H9 (cell line): ENCODE measurements at regions not wholly inside any gene's neighbourhood (a gene's known extent, or its start where the extent isn't known, plus 50 kb on each side); places are given as distances from the start of the nearest gene placed in this dataset.

Source experiments
- DNase-seq: peaks from one replicate; pipeline ENCODE4 v3.0.0-alpha.2; 2017
- H2AFZ ChIP-seq: one replicate; pipeline ENCODE4 v1.6.1; 2013; ENCODE audit warnings: mild to moderate bottlenecking, low read length, control low read depth, moderate library complexity
- H2AK5ac ChIP-seq: 2 replicates; pipeline ENCODE4 v1.6.1; 2013; ENCODE audit warnings: low read length, control low read depth, mixed read lengths; ENCODE audit not compliant: insufficient read length
- H2BK120ac ChIP-seq: one replicate; pipeline ENCODE4 v1.6.1; 2013; ENCODE audit warnings: low read depth, mild to moderate bottlenecking, low read length, control low read depth, inconsistent platforms; ENCODE audit not compliant: poor library complexity, severe bottlenecking
- H2BK12ac ChIP-seq: 2 replicates; pipeline ENCODE4 v1.6.1; 2013; ENCODE audit warnings: low read length, control low read depth, mixed read lengths, low read depth; ENCODE audit not compliant: insufficient read length
- H2BK15ac ChIP-seq: 2 replicates; pipeline ENCODE4 v1.6.1; 2013; ENCODE audit warnings: low read depth, low read length, control low read depth
- H2BK20ac ChIP-seq: one replicate; pipeline ENCODE4 v1.6.1; 2013; ENCODE audit warnings: low read depth, mild to moderate bottlenecking, low read length, control low read depth, inconsistent platforms; ENCODE audit not compliant: poor library complexity, severe bottlenecking
- H2BK5ac ChIP-seq: 2 replicates; pipeline ENCODE4 v1.6.1; 2013; ENCODE audit warnings: low read length, control low read depth, mixed read lengths; ENCODE audit not compliant: insufficient read length
- H3K14ac ChIP-seq: 2 replicates; pipeline ENCODE4 v1.6.1; 2013; ENCODE audit warnings: low read length, control low read depth; ENCODE audit not compliant: insufficient read depth
- H3K18ac ChIP-seq: 2 replicates; pipeline ENCODE4 v1.6.1; 2013; ENCODE audit warnings: low read depth, mild to moderate bottlenecking, mixed read lengths, low read length, control low read depth; ENCODE audit not compliant: insufficient read length
- H3K23ac ChIP-seq: 2 replicates; pipeline ENCODE4 v1.6.1; 2013; ENCODE audit warnings: low read length, control low read depth, mixed read lengths, low read depth; ENCODE audit not compliant: insufficient read length
- H3K23me2 ChIP-seq: 2 replicates; pipeline ENCODE4 v1.6.1; 2013; ENCODE audit warnings: low read depth, mild to moderate bottlenecking, mixed read lengths, low read length, control low read depth; ENCODE audit not compliant: insufficient read length, poor library complexity, severe bottlenecking
- H3K27ac ChIP-seq: 2 replicates; pipeline ENCODE4 v1.5.1; 2013; ENCODE audit warnings: low read length, control low read depth, mixed read lengths, low read depth; ENCODE audit not compliant: insufficient read length
- H3K27me3 ChIP-seq: 2 replicates; pipeline ENCODE4 v1.6.1; 2013; ENCODE audit warnings: low read length, control low read depth, inconsistent platforms; ENCODE audit not compliant: insufficient read depth
- H3K4ac ChIP-seq: 2 replicates; pipeline ENCODE4 v1.6.1; 2013; ENCODE audit warnings: low read depth, mild to moderate bottlenecking, control low read depth, inconsistent platforms, low read length, moderate library complexity
- H3K4me1 ChIP-seq: 2 replicates; pipeline ENCODE4 v1.6.1; 2013; ENCODE audit warnings: low read length, control low read depth, inconsistent platforms; ENCODE audit not compliant: insufficient read depth
- H3K4me2 ChIP-seq: 2 replicates; pipeline ENCODE4 v1.6.1; 2013; ENCODE audit warnings: low read length, control low read depth, mixed read lengths; ENCODE audit not compliant: insufficient read length, insufficient read depth
- H3K56ac ChIP-seq: 2 replicates; pipeline ENCODE4 v1.6.1; 2013; ENCODE audit warnings: low read depth, mild to moderate bottlenecking, mixed read lengths, low read length, control low read depth; ENCODE audit not compliant: insufficient read length
- H3K79me1 ChIP-seq: 2 replicates; pipeline ENCODE4 v1.6.1; 2013; ENCODE audit warnings: low read depth, mild to moderate bottlenecking, moderate library complexity, low read length, control low read depth, inconsistent platforms; ENCODE audit not compliant: insufficient read depth, poor library complexity, severe bottlenecking
- H3K79me2 ChIP-seq: 2 replicates; pipeline ENCODE4 v1.6.1; 2013; ENCODE audit warnings: low read length, control low read depth, inconsistent platforms; ENCODE audit not compliant: insufficient read depth
- H3K9ac ChIP-seq: 2 replicates; pipeline ENCODE4 v1.6.1; 2013; ENCODE audit warnings: low read length, control low read depth, mixed read lengths; ENCODE audit not compliant: insufficient read length; ENCODE audit errors: extremely low read depth
- H3K9me3 ChIP-seq: one replicate; pipeline ENCODE4 v1.6.1; 2013; ENCODE audit warnings: low read depth, low read length, inconsistent platforms; ENCODE audit not compliant: control insufficient read depth
- H3T11ph ChIP-seq: one replicate; pipeline ENCODE4 v1.6.1; 2013; ENCODE audit warnings: mild to moderate bottlenecking, low read length, control low read depth, inconsistent platforms
- H4K20me1 ChIP-seq: one replicate; pipeline ENCODE4 v1.6.1; 2013; ENCODE audit not compliant: control insufficient read depth, insufficient read length, insufficient read depth
- H4K5ac ChIP-seq: 2 replicates; pipeline ENCODE4 v1.6.1; 2013; ENCODE audit warnings: low read depth, mild to moderate bottlenecking, mixed read lengths, low read length, control low read depth; ENCODE audit not compliant: insufficient read length
- H4K8ac ChIP-seq: replicated peaks from 2 replicates; pipeline ENCODE4 v1.6.1; 2013; ENCODE audit warnings: low read length, control low read depth, mixed read lengths, low read depth; ENCODE audit not compliant: insufficient read length
- H4K91ac ChIP-seq: 2 replicates; pipeline ENCODE4 v1.6.1; 2013; ENCODE audit warnings: low read depth, mild to moderate bottlenecking, moderate library complexity, mixed read lengths, low read length, control low read depth; ENCODE audit not compliant: insufficient read length
- H3K27ac Mint-ChIP-seq, 3 experiments: 2 replicates in 2 of 3; 3 replicates in 1 of 3; pipeline ENCODE4 v1.8.0; 2020 to 2021; ENCODE audit warnings: mixed read lengths in 3 of 3, mild to moderate bottlenecking in 1 of 3, moderate library complexity in 1 of 3
- H3K27me3 Mint-ChIP-seq: 2 replicates; pipeline ENCODE4 v1.8.0; 2021; ENCODE audit warnings: low read depth, mild to moderate bottlenecking, moderate library complexity, mixed read lengths
- H3K36me3 Mint-ChIP-seq, 3 experiments: 2 replicates in 2 of 3; 3 replicates in 1 of 3; pipeline ENCODE4 v1.8.0; 2020 to 2021; ENCODE audit warnings: low read depth in 3 of 3, mixed read lengths in 3 of 3; ENCODE audit not compliant: insufficient read depth in 1 of 3
- H3K4me1 Mint-ChIP-seq, 2 experiments: 2 replicates each; pipeline ENCODE4 v1.8.0; 2020; ENCODE audit warnings: mixed read lengths in 2 of 2
- H3K4me3 Mint-ChIP-seq, 2 experiments: 2 replicates in 1 of 2; 3 replicates in 1 of 2; pipeline ENCODE4 v1.8.0; 2020 to 2021; ENCODE audit warnings: mild to moderate bottlenecking in 2 of 2, mixed read lengths in 2 of 2, moderate library complexity in 1 of 2
- H3K9me3 Mint-ChIP-seq, 2 experiments: 2 replicates in 1 of 2; 3 replicates in 1 of 2; pipeline ENCODE4 v1.8.0; 2020; ENCODE audit warnings: mild to moderate bottlenecking in 2 of 2, mixed read lengths in 2 of 2, moderate library complexity in 1 of 2
- WGBS: extraction: QIAGEN DNeasy Blood & Tissue Kit; methylation state at CpG from one replicate; pipeline ENCODE4 v1.1.7; 2013; ENCODE audit warnings: missing lambda C conversion rate, low lambda C conversion rate, mixed read lengths; ENCODE audit not compliant: insufficient read length; ENCODE audit errors: extremely low coverage; 5-methylcytosine and 5-hydroxymethylcytosine counted together
- TF ChIP-seq, protein P1 (sequence below): fragments of 200-600 bp; sonication (generic); conservative IDR thresholded peaks from 3 replicates; pipeline ENCODE4 v1.8.0; 2021; ENCODE audit warnings: antibody characterized with exemption, mild to moderate bottlenecking

DNA sequence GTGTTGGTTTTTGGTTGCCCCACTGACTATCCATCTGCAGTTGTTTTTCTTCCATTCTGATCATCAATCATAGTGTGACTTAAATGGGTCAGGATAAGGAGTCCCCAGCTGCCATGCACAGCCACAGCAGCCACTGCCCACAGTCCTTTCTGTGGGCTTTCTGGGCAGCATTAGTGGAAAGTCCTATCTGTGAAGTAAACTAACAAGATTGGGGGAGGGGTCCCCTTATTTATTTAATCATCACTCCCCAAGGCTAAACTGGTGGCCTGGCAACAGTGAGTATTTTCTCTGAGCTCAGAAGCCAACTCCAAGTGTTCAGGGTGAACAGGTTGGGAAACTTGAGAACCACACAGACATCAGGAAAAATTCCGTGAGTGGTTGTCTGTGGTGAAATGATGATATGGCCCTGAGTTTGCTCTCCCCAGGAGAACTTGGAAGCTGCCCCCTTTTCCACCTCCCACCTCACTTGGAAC, 145.0 kb downstream of the CCDC34 start:
- WGBS: no CpG with 5 or more reads among the region's 1 CpG
- Mint-ChIP-seq H3K9me3 (peaks cover 0 to under 1% of the 10 kb centered on the region in 2 experiments; a peak in 2 of 5 replicates), H3K27ac (no peak overlapping the region), H3K4me1 (peaks cover 44 to 53% of the 10 kb centered on the region in 2 experiments), H3K4me3 (no peak overlapping the region), H3K36me3 (peaks cover 0 to 41% (median 24%) of the 10 kb centered on the region in 3 experiments; a peak in 5 of 7 replicates), H3K27me3 (no peaks in the 10 kb centered on the region; the same call in 1 of the 2 replicates)
- Histone ChIP-seq H3K56ac (no peak overlapping the region), H2BK12ac (no peak overlapping the region), H3K18ac (no peak overlapping the region), H3K23ac (no peak overlapping the region), H3K4ac (no peak overlapping the region), H3K14ac (no peak overlapping the region; the same call in 1 of the 2 replicates), H2BK15ac (no peak overlapping the region), H3K4me2 (peak overlapping the region; percentile 71), H3K23me2 (no peaks in the 10 kb centered on the region), H3K79me2 (no peaks in the 10 kb centered on the region), H2BK20ac (no peak overlapping the region), H4K8ac (no peak overlapping the region), H2BK120ac (no peak overlapping the region), H3K27ac (no peak overlapping the region), H4K20me1 (no peaks in the 10 kb centered on the region), H3K4me1 (peaks cover 4% of the 10 kb centered on the region; the same call in 1 of the 2 replicates), H2AFZ (no peak overlapping the region), H3K79me1 (no peaks in the 10 kb centered on the region), H4K91ac (no peak overlapping the region), H3K9me3 (no peaks in the 10 kb centered on the region), H4K5ac (no peak overlapping the region), H3K9ac (no peak overlapping the region), H3K27me3 (no peaks in the 10 kb centered on the region), H2AK5ac (no peak overlapping the region), H2BK5ac (no peak overlapping the region), H3T11ph (no peak overlapping the region)
- TF ChIP-seq, protein P1, sequence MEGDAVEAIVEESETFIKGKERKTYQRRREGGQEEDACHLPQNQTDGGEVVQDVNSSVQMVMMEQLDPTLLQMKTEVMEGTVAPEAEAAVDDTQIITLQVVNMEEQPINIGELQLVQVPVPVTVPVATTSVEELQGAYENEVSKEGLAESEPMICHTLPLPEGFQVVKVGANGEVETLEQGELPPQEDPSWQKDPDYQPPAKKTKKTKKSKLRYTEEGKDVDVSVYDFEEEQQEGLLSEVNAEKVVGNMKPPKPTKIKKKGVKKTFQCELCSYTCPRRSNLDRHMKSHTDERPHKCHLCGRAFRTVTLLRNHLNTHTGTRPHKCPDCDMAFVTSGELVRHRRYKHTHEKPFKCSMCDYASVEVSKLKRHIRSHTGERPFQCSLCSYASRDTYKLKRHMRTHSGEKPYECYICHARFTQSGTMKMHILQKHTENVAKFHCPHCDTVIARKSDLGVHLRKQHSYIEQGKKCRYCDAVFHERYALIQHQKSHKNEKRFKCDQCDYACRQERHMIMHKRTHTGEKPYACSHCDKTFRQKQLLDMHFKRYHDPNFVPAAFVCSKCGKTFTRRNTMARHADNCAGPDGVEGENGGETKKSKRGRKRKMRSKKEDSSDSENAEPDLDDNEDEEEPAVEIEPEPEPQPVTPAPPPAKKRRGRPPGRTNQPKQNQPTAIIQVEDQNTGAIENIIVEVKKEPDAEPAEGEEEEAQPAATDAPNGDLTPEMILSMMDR: no peak
- no peak for DNase-seq
